ENCODE measurements at regions not wholly inside any gene's neighbourhood (a gene's known extent, or its start where the extent isn't known, plus 50 kb on each side); places are given as distances from the start of the nearest gene placed in this dataset.

DNA sequence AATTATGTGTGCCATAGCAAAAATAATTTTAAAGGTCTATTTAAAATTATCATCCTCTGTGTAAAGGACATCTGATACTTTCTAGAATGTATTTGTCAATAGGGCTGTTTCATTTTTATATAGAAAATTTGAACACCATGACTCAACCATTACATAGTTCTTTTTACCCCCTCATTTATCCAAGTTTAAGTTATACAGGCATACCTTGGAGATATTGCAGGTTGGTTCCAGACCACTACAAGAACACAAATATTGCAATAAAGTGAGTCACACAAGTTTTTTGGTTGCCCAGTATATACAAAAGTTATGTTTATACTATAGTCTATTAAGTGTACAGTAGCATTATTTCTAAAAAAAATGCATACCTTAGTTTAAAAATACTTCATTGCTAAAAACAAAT, 130.4 kb downstream of the MSL3 start:
- TF ChIP-seq, protein P1, sequence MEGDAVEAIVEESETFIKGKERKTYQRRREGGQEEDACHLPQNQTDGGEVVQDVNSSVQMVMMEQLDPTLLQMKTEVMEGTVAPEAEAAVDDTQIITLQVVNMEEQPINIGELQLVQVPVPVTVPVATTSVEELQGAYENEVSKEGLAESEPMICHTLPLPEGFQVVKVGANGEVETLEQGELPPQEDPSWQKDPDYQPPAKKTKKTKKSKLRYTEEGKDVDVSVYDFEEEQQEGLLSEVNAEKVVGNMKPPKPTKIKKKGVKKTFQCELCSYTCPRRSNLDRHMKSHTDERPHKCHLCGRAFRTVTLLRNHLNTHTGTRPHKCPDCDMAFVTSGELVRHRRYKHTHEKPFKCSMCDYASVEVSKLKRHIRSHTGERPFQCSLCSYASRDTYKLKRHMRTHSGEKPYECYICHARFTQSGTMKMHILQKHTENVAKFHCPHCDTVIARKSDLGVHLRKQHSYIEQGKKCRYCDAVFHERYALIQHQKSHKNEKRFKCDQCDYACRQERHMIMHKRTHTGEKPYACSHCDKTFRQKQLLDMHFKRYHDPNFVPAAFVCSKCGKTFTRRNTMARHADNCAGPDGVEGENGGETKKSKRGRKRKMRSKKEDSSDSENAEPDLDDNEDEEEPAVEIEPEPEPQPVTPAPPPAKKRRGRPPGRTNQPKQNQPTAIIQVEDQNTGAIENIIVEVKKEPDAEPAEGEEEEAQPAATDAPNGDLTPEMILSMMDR (IDR thresholded peaks at IDR 0.05; ENCODE audit: extremely low read depth in 1 of 2, insufficient read depth in 1 of 2, low read depth in 1 of 2, low read length in 2 of 2), result no peak
- TF ChIP-seq EZH2 (IDR thresholded peaks at IDR 0.05; ENCODE audit: borderline replicate concordance, low read depth, low read length, severe bottlenecking) (no peak), POLR2A (IDR thresholded peaks at IDR 0.05; ENCODE audit: low read depth, low read length) (no peak), POLR2AphosphoS5 (IDR thresholded peaks at IDR 0.05; ENCODE audit: insufficient read depth, low read depth, low read length) (no peak), JUN (IDR thresholded peaks at IDR 0.05; ENCODE audit: borderline replicate concordance, insufficient read depth, insufficient read length, low read depth) (no peak), FOS (IDR thresholded peaks at IDR 0.05; ENCODE audit: borderline replicate concordance, insufficient read depth, low read length) (no peak), MAX (IDR thresholded peaks at IDR 0.05; ENCODE audit: insufficient read depth, insufficient read length) (no peak)
